GM19240 (cell line): ENCODE measurements at regions not wholly inside any gene's neighbourhood (a gene's known extent, or its start where the extent isn't known, plus 50 kb on each side); places are given as distances from the start of the nearest gene placed in this dataset.
"Not testable (repeated sequence)": the region's sequence is repeated elsewhere in the genome, so short reads cannot be mapped to it uniquely, and the experiment has no call there.

Experiments
- DNase-seq: peaks from one replicate; pipeline ENCODE4 v3.0.0; 2011; ENCODE audit warnings: low spot score; ENCODE audit not compliant: insufficient read length

DNA sequence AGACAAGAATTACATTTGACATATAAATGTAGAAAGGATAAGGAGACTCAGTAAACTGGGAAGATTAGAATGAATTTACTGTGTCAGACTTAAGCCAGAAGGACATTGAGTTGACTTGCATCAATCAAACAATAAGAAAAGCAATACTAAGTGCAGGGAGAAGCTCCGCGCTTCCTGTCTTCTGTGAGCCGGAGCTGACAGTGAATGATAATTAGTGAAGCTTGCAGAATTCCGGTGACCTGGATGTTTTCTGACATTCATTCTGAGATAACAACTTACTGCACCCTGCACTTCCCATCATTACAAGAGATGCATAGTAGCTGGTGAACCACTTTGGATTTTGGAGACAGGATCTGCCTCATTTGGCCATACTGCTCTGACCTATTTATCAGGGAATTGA is 469.2 kb upstream of the PCDH20 start:
- no peak for DNase-seq

DNA sequence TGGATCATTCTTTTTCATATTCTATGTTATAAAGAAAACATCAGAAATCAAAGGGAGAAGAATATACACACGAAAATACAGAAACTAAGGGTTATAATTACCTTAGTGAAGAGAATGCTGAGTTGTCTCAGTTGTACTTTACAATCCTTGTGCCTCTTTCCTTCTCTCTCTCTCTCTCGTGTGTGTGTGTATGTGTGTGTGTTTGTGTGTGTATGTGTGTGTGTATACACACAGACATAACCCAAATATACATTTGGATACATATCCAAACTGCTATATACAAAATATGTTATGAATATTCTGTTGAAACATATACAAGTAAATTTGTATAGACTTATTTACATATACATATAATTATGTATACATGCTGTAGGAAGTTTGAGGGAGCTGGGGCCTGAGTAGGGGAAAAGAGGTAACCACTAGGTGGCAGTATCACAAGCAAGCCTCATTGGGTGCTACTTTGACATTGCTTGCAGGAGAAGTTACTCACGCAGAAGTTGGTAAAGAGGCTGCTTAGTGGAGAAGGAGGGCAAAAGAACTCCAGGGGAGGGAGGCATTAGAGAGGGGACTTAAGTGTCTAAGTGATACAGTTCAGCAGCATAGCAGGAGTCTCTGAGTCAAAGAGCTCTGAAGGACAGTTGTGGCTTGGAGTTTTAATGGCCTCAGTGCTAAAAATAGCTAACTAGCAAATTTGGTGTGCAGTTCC is 465.1 kb upstream of the PCDH20 start:
- no peak for DNase-seq

DNA sequence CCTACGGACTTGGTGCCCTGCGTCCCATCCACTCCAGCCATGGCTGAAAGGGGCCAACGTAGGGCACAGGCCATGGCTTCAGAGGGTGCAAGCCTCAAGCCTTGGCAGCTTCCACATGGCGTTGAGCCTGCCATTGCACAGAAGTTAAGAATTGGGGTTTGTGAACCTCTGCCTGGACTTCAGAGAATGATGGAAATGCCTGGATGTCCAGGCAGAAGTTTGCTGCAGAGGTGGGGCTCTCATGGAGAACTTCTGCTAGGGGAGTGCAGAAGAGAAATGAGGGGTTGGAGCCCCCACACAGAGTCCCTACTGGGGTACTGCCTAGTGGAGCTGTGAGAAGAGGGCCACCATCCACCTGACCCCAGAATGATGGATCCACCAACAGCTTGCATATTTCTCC is 462.9 kb upstream of the PCDH20 start:
- not testable (repeated sequence) for DNase-seq

DNA sequence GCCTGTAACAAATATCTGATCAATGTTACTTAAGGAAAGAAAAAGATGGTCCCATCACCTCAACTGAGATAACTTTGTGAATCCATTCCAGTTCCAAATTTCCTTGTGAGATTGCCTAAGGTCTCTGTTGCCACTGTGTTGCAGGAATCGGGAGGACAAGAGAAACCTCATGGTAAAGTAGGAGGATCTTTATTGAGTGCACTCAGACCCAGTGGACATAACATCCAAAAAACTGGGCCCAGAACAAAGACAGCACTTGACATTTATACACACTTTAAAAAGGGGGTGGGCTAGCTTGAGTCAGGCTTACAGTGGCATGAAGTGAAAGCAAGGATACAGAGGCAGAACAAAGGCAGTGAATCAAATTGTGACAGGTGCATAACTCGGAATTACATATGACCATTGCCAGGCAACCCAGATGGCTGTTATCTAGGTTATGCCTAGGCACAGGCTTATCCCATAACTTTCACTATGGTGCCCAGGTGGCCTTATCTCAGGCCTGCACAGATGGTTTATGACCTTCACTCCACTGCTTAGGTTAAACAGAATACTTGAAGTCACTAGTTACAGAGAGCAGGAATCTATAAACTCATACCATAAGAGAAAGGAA is 459.4 kb upstream of the PCDH20 start:
- DNase-seq: no peak

DNA sequence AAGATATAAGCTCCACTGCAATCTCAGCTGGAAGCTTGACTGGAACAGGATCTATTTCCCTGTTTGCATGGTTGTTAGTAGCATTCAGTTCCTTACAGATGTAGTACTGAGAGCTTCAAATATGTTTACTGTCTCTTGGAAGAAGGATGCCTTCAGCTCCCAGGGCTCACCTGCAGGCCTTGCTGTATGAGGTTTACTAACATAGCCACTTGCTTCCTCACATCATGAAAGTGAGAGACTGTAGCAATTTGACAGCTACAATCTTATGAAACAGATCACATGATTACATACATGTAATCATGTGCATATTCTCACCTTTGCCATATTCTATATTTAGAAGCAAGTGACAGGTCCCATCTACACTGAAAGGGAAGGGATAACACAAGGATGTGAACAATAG is 458.1 kb upstream of the PCDH20 start:
- DNase-seq: no peak

DNA sequence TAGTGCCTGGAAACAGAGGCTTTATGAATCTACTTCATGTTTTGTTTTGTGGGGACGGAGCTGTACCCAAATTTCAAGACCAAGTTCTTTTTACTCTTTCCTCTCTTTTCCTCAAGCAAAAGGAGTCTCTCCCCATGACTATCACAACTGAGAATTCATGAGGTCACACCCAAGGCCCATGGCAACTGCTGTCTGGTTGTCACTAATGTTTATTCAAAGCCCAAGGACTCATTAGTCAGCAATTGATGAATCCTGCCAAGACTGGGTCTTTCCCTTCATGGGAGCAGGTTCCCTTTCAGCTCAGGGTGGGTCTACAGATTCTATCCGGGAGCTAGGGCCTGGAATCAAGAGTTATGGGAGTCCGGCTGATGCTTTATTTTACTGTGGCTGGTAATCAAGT is 441.5 kb upstream of the PCDH20 start:
- no peak for DNase-seq

DNA sequence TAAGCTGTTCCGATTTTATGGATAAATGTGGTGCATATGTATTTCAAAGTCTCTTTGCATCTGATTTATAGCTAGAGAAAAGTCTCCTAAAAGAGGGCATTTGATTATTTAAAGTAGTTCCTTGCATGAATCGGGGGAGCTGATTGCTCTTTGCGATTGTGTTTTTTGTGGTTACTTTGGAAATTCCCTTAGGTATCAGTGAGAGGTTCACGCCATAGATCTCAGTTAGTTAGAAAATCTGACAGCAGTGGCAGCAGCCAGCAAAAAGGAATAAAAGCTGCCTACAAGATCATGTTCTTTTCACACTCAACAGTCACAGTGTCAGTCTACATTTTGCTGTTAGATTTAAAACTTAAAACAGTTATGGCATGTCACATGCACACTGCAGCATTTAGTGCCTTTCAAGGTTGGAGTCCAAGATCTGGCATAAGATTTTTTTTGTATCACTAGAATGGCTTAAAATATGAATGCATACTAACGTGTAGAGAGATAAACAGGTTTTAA is 436.5 kb upstream of the PCDH20 start:
- no peak for DNase-seq

DNA sequence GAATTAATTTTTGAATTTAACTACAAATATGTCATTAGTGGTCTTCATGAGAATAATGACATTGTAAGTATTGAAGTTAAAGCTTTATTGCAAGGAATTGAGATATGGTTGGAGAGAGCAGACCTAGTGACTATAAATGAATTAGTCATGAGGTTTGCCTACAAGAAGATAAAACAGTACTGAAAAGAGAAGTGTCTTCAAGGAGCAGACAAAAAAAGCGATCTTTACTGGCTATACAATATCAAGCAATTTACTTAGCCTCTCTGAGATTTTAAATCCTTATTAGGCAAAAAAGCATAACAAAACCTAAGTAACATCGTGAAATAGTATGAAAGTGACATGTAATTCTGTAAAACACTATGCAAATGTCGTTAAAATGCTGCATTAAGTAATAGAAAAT is 435.1 kb upstream of the PCDH20 start:
- DNase-seq: no peak

DNA sequence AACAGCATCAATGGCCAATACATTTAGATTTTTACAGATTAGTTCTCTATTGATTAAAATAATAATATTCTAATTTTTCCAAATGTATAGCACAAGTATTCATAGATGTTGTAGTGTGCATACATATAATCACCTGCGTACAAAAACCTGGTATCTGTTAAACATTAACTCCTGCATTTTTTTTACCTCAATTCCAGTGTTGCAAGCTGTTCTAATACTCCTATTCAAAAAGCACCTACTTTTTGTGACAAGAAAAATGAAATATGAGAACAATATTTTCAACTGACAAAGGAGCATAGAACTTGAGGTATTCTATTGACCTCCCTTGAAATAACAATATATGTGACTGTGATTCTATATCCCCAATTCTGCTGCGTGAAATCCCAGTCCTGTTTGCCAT is 422.9 kb upstream of the PCDH20 start:
- no peak for DNase-seq

DNA sequence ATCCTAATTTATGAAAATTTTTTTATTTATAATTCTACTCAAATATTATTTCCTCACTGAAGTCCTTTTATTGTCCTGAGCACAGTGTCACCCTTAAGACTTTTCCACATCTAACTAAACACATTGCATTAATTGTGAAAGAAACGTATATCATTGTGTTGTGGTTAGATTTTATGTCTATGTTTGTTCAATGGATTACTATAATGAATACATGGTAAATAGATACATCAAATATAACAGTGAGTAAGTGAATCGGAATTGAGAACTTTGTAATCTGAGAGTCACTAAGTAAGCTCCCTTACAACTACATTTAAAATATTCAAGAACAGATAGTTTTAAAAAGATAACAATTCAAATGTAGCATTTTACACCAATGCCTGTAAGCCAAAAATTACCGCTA is 417.6 kb upstream of the PCDH20 start:
- no peak for DNase-seq

DNA sequence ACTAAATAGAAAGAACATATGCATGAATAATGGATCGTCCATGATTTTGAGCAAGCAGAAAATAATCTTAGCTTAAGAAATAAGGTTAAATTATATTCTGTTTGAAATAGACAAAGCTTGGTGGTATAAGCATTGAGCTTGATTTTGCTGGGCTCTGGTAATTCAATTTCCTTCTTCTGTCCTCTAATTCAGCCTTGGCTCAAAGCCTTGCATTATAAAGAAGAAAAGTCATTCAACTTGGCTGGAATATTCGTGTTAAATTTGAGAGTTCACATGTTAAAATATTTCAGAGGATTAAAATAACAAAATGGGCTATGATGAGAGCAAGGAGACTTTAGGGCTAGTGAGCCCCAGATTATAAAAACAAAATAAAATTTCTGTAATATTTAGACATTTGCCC is 415.4 kb upstream of the PCDH20 start:
- no peak for DNase-seq

DNA sequence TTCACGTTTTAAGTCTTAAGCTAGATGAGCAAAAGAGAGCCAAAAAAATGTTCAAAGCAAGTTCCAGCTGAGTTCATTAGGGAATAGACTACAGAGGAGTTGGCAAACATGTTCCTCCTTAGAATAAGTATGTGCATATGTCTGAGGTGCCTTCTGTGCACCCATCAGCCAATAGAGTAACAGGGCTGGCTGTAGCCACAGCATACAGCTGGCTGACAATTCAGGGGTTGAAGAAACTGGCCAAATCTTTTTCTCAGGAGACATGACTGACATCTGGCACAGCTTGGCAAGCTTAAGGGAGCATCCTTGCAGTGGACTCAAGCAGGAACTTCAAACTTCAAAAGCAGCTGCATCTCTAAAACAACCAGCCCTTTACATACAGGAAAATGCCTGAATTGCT is 414.8 kb upstream of the PCDH20 start:
- no peak for DNase-seq

DNA sequence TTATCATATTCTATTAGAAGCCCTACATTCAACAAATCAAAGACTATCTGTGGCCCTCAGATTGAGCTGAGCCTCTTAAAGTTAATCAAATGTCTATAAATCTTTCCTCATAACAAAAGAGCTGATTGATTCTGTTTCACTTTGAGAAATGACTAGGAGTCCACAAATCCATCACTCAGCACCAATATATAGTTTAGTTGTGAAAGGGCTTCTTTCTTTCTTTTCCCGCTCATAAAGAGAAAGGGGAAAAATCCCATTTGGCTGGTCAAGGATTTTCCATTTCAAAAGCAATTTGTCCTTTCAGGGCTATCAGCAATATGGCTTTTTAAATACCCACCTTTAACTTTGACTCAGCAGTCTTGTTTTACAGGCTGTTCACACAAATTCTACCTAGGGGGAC is 408.5 kb upstream of the PCDH20 start:
- no peak for DNase-seq

DNA sequence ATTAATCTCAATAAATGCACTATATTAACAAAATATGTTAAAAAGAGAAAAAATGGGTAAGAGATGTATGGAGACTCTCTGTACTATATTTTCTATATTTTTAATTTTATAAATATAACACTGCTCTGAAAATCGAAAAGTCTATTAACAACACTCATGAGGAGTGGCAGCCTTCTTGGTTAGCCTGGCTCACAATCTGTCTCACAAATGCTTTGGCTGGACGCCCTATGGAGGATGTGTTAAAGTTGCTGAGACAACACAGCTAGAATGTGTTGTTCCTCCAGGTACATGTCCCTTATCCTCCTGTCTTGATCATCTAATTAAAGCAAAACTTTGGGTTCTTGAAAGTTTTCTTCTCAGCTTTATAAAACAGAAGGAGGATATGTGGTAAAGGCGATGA is 396.6 kb upstream of the PCDH20 start:
- no peak for DNase-seq

DNA sequence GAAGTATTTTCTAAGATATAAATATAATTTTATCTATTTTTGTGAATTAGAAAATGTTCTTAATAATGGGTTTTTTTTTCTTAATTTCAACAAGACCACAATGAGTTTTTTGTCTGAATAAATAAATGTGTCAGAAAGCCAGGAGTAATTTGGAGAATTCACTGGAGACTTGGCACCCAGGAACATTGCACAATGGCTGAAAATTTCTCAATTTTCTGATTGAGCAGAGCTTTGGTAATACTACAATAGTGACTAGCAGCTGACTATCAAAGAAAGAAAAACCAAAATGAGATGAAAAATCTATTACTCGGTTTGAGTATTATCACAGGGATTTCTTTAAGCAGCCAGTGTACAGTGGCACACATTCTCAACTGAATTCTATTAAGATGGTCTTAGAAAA is 394.4 kb upstream of the PCDH20 start:
- DNase-seq: no peak

DNA sequence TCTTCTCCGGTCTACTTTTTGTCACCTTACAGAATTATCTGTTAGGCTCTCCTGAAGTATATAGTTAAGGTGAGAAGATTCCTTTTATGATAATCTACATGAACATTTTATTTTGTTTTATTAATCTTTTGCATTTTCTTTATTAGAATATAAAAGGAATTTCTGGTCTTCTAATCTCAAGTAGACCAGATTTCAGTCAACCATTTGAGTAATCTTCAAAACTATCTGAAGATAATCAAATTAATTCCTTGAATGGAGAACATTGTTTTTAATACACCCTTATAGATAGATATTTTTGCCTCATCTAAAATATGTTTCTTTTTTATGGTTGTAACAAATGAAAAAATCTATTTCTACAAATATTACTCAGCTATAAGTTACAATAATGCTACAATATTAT is 381.7 kb upstream of the PCDH20 start:
- DNase-seq: no peak

DNA sequence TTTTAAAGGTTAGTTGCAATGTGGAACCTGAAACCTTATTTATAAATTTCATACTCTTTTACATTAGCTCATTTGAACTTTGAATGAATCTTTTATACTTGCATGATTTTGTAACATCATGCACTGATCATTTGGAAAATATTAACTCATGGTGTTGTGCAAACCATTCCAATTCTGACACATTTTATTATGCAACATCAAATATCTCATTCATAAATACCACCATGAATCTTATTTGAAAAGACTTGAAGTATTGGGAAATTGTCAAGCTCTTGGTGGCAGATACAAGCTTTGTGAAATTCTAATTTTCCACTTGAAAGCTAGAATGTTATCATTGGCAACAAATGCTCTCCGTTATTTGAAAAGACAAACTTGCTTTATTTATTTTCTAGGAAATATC is 379.9 kb upstream of the PCDH20 start:
- DNase-seq: no peak

DNA sequence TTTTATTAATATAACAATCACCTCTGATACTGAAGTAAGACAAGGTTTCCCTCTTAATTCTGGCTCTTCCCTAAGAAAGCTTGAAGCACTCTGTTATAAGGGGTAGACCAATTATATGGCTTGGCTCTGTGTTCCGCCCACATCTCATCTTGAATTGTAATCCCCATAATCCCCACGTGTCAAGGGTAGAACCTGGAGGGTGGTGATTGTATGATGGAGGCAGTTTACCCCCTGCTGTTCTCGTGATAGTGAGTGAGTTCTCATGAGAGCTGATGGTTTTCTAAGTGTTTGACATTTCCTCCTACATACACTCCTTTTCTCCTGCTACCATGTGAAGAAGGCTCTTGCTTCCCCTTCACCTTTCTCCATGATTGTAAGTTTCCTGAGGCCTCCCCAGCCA is 363.8 kb upstream of the PCDH20 start:
- no peak for DNase-seq

DNA sequence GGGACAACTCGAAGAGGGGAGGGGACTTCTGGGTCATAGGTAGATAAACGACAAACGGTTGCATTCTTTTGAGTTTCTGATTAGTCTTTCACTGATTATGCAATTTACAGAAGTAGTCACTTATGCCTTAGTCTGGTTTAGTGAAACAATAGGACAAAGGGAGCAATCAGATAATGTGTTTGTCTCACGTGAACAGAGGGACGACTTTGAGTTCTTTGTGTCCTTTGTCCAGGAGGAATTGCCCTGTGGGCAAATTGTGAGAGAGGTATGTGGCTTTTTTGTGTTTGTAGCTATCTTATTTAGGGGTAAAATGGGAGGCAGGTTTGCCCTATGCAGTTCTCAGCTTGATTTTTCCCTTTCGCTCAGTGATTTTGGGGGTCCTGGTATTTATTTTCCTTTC is 362.9 kb upstream of the PCDH20 start:
- DNase-seq: no peak

DNA sequence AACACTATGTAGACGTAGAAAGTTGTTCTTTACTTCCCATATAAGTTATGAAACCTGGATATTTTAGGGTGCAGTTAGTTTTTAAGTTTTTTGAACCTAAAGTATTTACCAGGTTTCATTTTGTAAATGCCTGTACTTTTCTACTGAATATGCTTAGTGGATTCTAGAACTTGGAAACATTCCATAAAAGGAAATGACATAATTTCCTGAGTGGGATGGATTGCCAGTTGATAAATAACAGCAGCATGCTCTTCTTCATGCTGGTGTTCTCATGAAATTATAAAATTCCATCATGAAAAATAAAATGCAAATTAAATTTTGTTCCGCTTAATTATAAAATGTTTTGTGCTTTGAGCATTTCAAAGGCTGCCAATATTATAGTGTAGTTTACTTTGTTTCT is 362.2 kb upstream of the PCDH20 start:
- no peak for DNase-seq

DNA sequence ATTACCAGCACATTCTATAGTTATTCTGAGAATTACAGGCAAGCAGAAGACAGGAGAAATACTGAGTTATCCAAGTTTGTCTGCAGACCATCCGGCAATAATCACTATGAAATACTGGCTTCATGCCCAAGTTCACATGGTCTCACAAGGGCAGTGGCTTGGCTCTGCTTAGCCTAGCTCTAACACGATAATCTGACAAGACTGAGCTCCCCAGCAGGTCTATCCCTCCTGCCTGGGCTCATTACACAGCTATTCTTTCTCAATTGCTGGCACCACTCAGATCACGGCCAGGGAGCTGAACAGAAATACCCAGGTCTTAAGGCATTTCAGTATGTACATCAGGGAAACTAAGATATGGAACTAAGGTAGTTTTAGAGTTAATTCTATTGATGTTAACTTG is 361.6 kb upstream of the PCDH20 start:
- no peak for DNase-seq

DNA sequence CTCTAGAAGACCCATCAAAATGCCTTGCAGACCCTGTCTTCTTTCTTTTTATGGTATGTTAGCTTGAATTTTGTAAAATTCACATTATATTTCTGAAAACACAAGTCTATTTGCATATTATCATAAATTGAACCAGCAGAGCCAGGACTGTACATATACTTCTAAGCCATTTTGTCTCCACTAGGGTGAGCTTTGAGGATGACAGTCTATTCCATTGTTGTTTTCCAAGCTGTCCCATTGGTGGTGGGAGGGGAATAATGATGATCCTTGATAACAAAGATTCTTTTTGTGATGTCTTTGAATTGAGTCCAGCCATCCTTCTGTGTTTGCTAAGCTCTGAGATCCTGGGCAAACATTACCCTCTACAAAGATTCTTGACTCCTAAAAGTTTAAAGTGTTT is 359.3 kb upstream of the PCDH20 start:
- no peak for DNase-seq

DNA sequence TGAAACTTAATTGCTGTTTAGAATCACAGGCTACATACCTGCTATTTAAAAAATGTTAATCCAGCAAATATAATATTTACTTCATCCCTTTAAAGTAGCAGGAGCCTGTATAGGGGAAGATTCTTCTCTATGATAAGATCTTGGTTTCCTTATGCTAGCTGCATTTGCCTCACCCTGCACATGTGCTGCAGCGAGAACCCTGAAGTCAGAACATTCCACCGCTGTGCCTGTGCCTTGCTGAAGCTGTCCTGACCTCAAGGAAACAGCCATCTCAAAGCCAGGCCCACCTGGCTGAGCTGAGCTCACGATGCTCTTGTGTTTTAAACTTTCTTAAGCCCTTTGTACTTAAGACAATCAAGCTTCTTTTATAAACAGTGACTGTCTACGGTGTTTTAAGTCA is 355.0 kb upstream of the PCDH20 start:
- DNase-seq: no peak
